Neural cell (in vitro differentiated cells): ENCODE measurements at regions not wholly inside any gene's neighbourhood (a gene's known extent, or its start where the extent isn't known, plus 50 kb on each side); places are given as distances from the start of the nearest gene placed in this dataset.
"Not testable (repeated sequence)": the region's sequence is repeated elsewhere in the genome, so short reads cannot be mapped to it uniquely, and the experiment has no call there.

Experiments used
- H2AFZ ChIP-seq: fragments of 200-600, 300-800 bp; sonication (generic), shearing (Covaris generic); 2 replicates; pipeline ENCODE4 v1.6.0; 2014; ENCODE audit warnings: low read depth, mild to moderate bottlenecking, antibody characterized with exemption, low read length, moderate library complexity
- H3F3A ChIP-seq: fragments of 200-600 bp; shearing (Covaris generic); 2 replicates; pipeline ENCODE4 v1.6.1; 2016; ENCODE audit warnings: mild to moderate bottlenecking, moderate library complexity, mixed read lengths, antibody characterized with exemption, low read length; ENCODE audit not compliant: insufficient read depth, poor library complexity, severe bottlenecking
- H3K27ac ChIP-seq: fragments of 200-600, 300-800 bp; sonication (generic), shearing (Covaris generic); 2 replicates; pipeline ENCODE4 v1.5.1; 2014; ENCODE audit warnings: mild to moderate bottlenecking, low read length, moderate library complexity
- H3K27me3 ChIP-seq: fragments of 300-800, 200-600 bp; sonication (generic), shearing (Covaris generic); 2 replicates; pipeline ENCODE4 v1.6.0; 2014; ENCODE audit warnings: mild to moderate bottlenecking, low read depth, low read length, moderate library complexity; ENCODE audit not compliant: insufficient read depth
- H3K36me3 ChIP-seq: fragments of 300-800, 200-600 bp; sonication (generic), shearing (Covaris generic); 2 replicates; pipeline ENCODE4 v1.5.1; 2014; ENCODE audit warnings: mild to moderate bottlenecking, antibody characterized with exemption, low read length, moderate library complexity; ENCODE audit not compliant: insufficient read depth
- H3K4me2 ChIP-seq: fragments of 300-800, 200-600 bp; sonication (generic), shearing (Covaris generic); 2 replicates; pipeline ENCODE4 v1.6.0; 2014; ENCODE audit warnings: mild to moderate bottlenecking, low read length
- H3K4me3 ChIP-seq: fragments of 300-800, 200-600 bp; sonication (generic), shearing (Covaris generic); 2 replicates; pipeline ENCODE4 v1.5.1; 2014; ENCODE audit warnings: mild to moderate bottlenecking, low read length, moderate library complexity
- H3K79me2 ChIP-seq: fragments of 200-600 bp; shearing (Covaris generic); replicated peaks from 2 replicates; pipeline ENCODE4 v1.6.0; 2014; ENCODE audit warnings: mild to moderate bottlenecking, low read length, moderate library complexity; ENCODE audit not compliant: insufficient read depth
- H3K9ac ChIP-seq: fragments of 300-800, 200-600 bp; sonication (generic), shearing (Covaris generic); 2 replicates; pipeline ENCODE4 v1.6.1; 2016; ENCODE audit warnings: mild to moderate bottlenecking, low read length, mixed read lengths
- H3K9me2 ChIP-seq: fragments of 200-600 bp; shearing (Covaris generic); 2 replicates; pipeline ENCODE4 v1.6.1; 2016; ENCODE audit warnings: mild to moderate bottlenecking, low read length, mixed read lengths; ENCODE audit not compliant: insufficient read depth
- H3K9me3 ChIP-seq: fragments of 200-600, 300-800 bp; sonication (generic), shearing (Covaris generic); 2 replicates; pipeline ENCODE4 v1.6.1; 2016; ENCODE audit warnings: mild to moderate bottlenecking, mixed run types, low read length, moderate library complexity, mixed read lengths
- H4K20me1 ChIP-seq: fragments of 200-600 bp; shearing (Covaris generic); 2 replicates; pipeline ENCODE4 v1.6.1; 2016; ENCODE audit warnings: mild to moderate bottlenecking, mixed run types; ENCODE audit not compliant: insufficient read depth
- EP300 ChIP-seq: fragments of 450-650 bp; conservative IDR thresholded peaks from 2 replicates; pipeline ENCODE4 v1.6.1; 2014; ENCODE audit warnings: antibody characterized with exemption, mild to moderate bottlenecking, moderate library complexity; ENCODE audit not compliant: poor library complexity, severe bottlenecking
- EZH2 ChIP-seq: fragments of 200-600, 300-800 bp; shearing (Covaris generic), sonication (generic); IDR thresholded peaks from 2 replicates; pipeline ENCODE4 v1.6.1; 2014; ENCODE audit warnings: antibody characterized with exemption, low read length, borderline replicate concordance, mild to moderate bottlenecking; ENCODE audit not compliant: insufficient read depth, poor library complexity, severe bottlenecking
- MXI1 ChIP-seq: fragments of 450-650 bp; conservative IDR thresholded peaks from 2 replicates; pipeline ENCODE4 v1.6.1; 2014; ENCODE audit warnings: antibody characterized with exemption, mild to moderate bottlenecking; ENCODE audit not compliant: poor library complexity, severe bottlenecking
- POLR2AphosphoS5 ChIP-seq: IDR thresholded peaks from 2 replicates; pipeline ENCODE4 v1.6.1; 2012
- RAD21 ChIP-seq: fragments of 450-650 bp; conservative IDR thresholded peaks from 2 replicates; pipeline ENCODE4 v1.6.1; 2014; ENCODE audit warnings: antibody characterized with exemption, mild to moderate bottlenecking, moderate library complexity
- REST ChIP-seq: IDR thresholded peaks from 2 replicates; pipeline ENCODE4 v1.6.1; 2012; ENCODE audit warnings: borderline replicate concordance
- SMC3 ChIP-seq: fragments of 450-650 bp; conservative IDR thresholded peaks from 2 replicates; pipeline ENCODE4 v1.6.1; 2014; ENCODE audit warnings: antibody characterized with exemption, mild to moderate bottlenecking, moderate library complexity; ENCODE audit not compliant: poor library complexity
- TAF1 ChIP-seq: IDR thresholded peaks from 2 replicates; pipeline ENCODE4 v1.6.1; 2012; ENCODE audit warnings: low read depth
- TF ChIP-seq, protein P1 (sequence below): fragments of 450-650 bp; IDR thresholded peaks from 2 replicates; pipeline ENCODE4 v1.5.1; 2014; ENCODE audit warnings: antibody characterized with exemption, mild to moderate bottlenecking, moderate library complexity; ENCODE audit not compliant: poor library complexity, severe bottlenecking

GRCh38 chr2:123453772-123454171 is 571.3 kb upstream of the CNTNAP5 start:
- no peaks in the 10 kb centered on the region for H3F3A ChIP-seq
- no peak overlapping the region for H3K9ac ChIP-seq
- no peak overlapping the region for H3K4me3 ChIP-seq
- no peaks in the 10 kb centered on the region for H3K79me2 ChIP-seq
- no peaks in the 10 kb centered on the region for H4K20me1 ChIP-seq
- H3K36me3 ChIP-seq = no peaks in the 10 kb centered on the region
- H3K27me3 ChIP-seq = no peaks in the 10 kb centered on the region
- no peak overlapping the region for H3K4me2 ChIP-seq
- H3K27ac ChIP-seq = no peak overlapping the region
- no peak overlapping the region for H2AFZ ChIP-seq
- no peaks in the 10 kb centered on the region for H3K9me2 ChIP-seq
- TF ChIP-seq MXI1 (no peak), EP300 (no peak), TAF1 (no peak), REST (no peak), RAD21 (no peak), SMC3 (no peak), POLR2AphosphoS5 (no peak), EZH2 (no peak)
- TF ChIP-seq, protein P1, sequence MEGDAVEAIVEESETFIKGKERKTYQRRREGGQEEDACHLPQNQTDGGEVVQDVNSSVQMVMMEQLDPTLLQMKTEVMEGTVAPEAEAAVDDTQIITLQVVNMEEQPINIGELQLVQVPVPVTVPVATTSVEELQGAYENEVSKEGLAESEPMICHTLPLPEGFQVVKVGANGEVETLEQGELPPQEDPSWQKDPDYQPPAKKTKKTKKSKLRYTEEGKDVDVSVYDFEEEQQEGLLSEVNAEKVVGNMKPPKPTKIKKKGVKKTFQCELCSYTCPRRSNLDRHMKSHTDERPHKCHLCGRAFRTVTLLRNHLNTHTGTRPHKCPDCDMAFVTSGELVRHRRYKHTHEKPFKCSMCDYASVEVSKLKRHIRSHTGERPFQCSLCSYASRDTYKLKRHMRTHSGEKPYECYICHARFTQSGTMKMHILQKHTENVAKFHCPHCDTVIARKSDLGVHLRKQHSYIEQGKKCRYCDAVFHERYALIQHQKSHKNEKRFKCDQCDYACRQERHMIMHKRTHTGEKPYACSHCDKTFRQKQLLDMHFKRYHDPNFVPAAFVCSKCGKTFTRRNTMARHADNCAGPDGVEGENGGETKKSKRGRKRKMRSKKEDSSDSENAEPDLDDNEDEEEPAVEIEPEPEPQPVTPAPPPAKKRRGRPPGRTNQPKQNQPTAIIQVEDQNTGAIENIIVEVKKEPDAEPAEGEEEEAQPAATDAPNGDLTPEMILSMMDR = no peak
- no peaks in the 10 kb centered on the region for H3K9me3 ChIP-seq

DNA sequence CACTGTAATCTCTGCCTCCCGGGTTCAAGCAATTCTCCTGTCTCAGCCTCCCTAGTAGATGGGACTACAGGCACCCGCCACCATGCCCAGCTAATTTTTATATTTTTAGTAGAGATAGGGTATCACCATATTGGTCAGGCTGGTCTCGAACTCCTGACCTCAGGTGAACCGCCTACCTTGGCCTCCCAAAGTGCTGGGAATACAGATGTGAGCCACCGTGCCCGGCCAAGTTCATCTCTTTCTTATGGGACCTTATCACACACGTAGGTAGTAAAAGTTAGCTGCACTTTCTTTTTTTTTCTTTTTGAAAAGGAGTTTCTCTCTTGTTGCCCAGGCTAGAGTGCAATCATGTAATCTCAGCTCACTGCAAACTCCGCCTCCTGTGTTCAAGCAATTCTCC is 569.9 kb upstream of the CNTNAP5 start:
- H3K36me3 ChIP-seq, H3K4me2 ChIP-seq, H3K27me3 ChIP-seq, H2AFZ ChIP-seq, H3K4me3 ChIP-seq, H3F3A ChIP-seq, H3K9ac ChIP-seq, H3K9me3 ChIP-seq, H3K79me2 ChIP-seq, H3K27ac ChIP-seq, H3K9me2 ChIP-seq, H4K20me1 ChIP-seq: not testable (repeated sequence)

DNA sequence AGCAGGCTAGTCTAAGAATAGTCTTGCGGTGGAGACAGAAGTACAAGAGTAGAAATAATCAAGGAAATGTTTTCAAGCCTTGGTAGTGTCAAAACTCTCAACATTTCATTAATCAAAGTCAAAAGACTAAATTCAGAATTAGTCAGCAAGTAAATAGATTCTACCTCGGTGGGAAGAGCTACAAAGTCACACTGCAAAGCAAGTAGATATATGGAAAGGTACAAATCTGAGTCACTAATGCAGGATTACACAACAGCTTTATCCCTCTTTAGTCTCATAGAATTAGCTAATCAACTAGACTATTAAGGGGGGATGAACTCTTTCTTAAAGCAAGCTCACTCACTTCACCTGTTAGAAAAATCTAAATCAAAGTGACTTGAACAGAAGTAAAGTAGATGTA is 568.7 kb upstream of the CNTNAP5 start:
- no peaks in the 10 kb centered on the region for H3K9me3 ChIP-seq
- no peaks in the 10 kb centered on the region for H3K27me3 ChIP-seq
- no peaks in the 10 kb centered on the region for H4K20me1 ChIP-seq
- H3K79me2 ChIP-seq = no peaks in the 10 kb centered on the region
- H3K4me2 ChIP-seq = no peak overlapping the region
- TF ChIP-seq MXI1 (no peak), REST (no peak), SMC3 (no peak), RAD21 (no peak)
- TF ChIP-seq, protein P1 = no peak
- H3K27ac ChIP-seq = no peak overlapping the region
- H3K36me3 ChIP-seq = no peaks in the 10 kb centered on the region
- H2AFZ ChIP-seq = no peak overlapping the region
- H3F3A ChIP-seq = no peaks in the 10 kb centered on the region
- no peak overlapping the region for H3K9ac ChIP-seq
- no peaks in the 10 kb centered on the region for H3K9me2 ChIP-seq
- no peak overlapping the region for H3K4me3 ChIP-seq
